ENCODE measurements at regions not wholly inside any gene's neighbourhood (a gene's known extent, or its start where the extent isn't known, plus 50 kb on each side); places are given as distances from the start of the nearest gene placed in this dataset.

DNA sequence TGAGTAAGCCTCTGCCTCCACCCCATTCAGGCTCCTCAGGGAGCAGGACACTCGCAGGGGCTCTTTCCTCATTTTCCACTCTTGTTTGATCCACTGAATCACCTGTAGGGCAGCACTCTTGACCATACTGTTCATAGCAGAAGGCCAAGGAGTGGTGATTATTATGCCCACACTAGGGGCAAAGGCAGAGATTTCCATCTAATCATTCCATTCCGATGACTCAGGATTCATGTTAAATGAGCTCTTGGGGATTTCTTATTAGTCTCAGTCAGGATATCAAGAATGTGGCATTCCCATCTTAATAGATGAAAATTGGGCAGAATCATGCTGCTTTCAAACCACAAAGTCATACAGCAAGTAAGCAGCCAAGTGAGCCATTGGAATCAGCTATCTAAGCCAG lies 101.9 kb upstream of the MOCS1 start:
- DNase-seq = no peak
- Histone ChIP-seq H2BK5ac (ENCODE audit: low read depth, low read length, poor library complexity, severe bottlenecking) (no peak overlapping the region), H2BK15ac (ENCODE audit: low read depth, low read length) (no peak overlapping the region), H4K20me1 (ENCODE audit: insufficient read depth, low read length) (no peaks in the 10 kb centered on the region), H3K9me3 (ENCODE audit: control insufficient read depth, insufficient read depth, low read length) (no peaks in the 10 kb centered on the region), H3K27ac (ENCODE audit: insufficient read depth, low read length) (no peak overlapping the region), H3K36me3 (ENCODE audit: control insufficient read depth, insufficient read depth, low read length) (no peaks in the 10 kb centered on the region), H3K4me3 (ENCODE audit: insufficient read depth, low read depth, low read length) (no peak overlapping the region), H3K14ac (replicated peaks; ENCODE audit: low read depth, low read length) (no peak overlapping the region), H4K5ac (ENCODE audit: low read depth, low read length) (no peak overlapping the region), H3K9me1 (ENCODE audit: insufficient read depth, low read length) (no peaks in the 10 kb centered on the region), H3K4me2 (ENCODE audit: low read depth, low read length) (no peak overlapping the region), H3K4ac (ENCODE audit: low read depth, low read length) (no peak overlapping the region), H3K18ac (ENCODE audit: low read depth, low read length) (no peak overlapping the region), H3K79me1 (ENCODE audit: low read depth in 1 of 2, low read length in 2 of 2) (no peaks in the 10 kb centered on the region), H4K91ac (ENCODE audit: insufficient read depth, low read depth, low read length) (no peak overlapping the region), H3K27me3 (ENCODE audit: control insufficient read depth, insufficient read depth, low read length) (no peaks in the 10 kb centered on the region), H2AK5ac (ENCODE audit: low read depth, low read length) (no peak overlapping the region), H3K4me1 (ENCODE audit: control insufficient read depth, insufficient read depth, low read length) (no peaks in the 10 kb centered on the region), H3K56ac (ENCODE audit: extremely low read depth, insufficient read depth, low read length) (no peak overlapping the region), H2AK9ac (replicated peaks; ENCODE audit: low read depth, low read length, poor library complexity) (no peak overlapping the region), H2BK20ac (ENCODE audit: low read depth, low read length) (no peak overlapping the region), H3K23ac (ENCODE audit: low read depth, low read length) (no peak overlapping the region), H3K9ac (ENCODE audit: low read depth, low read length) (no peak overlapping the region), H2AFZ (replicated peaks; ENCODE audit: low read length, poor library complexity) (no peak overlapping the region), H4K8ac (ENCODE audit: low read depth in 2 of 2, low read length in 2 of 2) (no peak overlapping the region), H2BK120ac (ENCODE audit: low read depth, low read length) (no peak overlapping the region)
- no peak for ATAC-seq (ENCODE audit: low read depth)
- intact Hi-C loops (cut with micrococcal nuclease) = no loop called here
- BruUV-seq (replicated peaks) = no TSS peak
- in situ Hi-C loops (cut with MboI; ENCODE audit: low sequenced_read_pairs) = no loop called here
- no CpG with 5 or more reads among the region's 2 CpGs for WGBS, 2 experiments (ENCODE audit: extremely low coverage in 2 of 2, insufficient read length in 1 of 2)
- TF ChIP-seq MAZ (IDR thresholded peaks at IDR 0.05; ENCODE audit: borderline replicate concordance, low read depth, low read length) (no peak), BHLHE40 (IDR thresholded peaks at IDR 0.05; ENCODE audit: low read depth, low read length) (no peak), POLR2A (IDR thresholded peaks at IDR 0.05; ENCODE audit: low read depth, low read length) (no peak), CEBPB (IDR thresholded peaks at IDR 0.05; ENCODE audit: low read depth, low read length) (no peak), CHD1 (IDR thresholded peaks at IDR 0.05; ENCODE audit: low read depth, low read length) (no peak), FOS (IDR thresholded peaks at IDR 0.05; ENCODE audit: low read depth, low read length) (no peak), MAFK (IDR thresholded peaks at IDR 0.05; ENCODE audit: low read depth, low read length) (no peak), RAD21 (IDR thresholded peaks at IDR 0.05; ENCODE audit: low read length) (no peak), RFX5 (IDR thresholded peaks at IDR 0.05; ENCODE audit: low read depth, low read length) (no peak), NFE2L2 (IDR thresholded peaks at IDR 0.05; ENCODE audit: low read depth, low read length) (no peak), SMC3 (IDR thresholded peaks at IDR 0.05; ENCODE audit: low read depth, low read length) (no peak), RCOR1 (IDR thresholded peaks at IDR 0.05; ENCODE audit: insufficient replicate concordance, low read length) (no peak), MXI1 (IDR thresholded peaks at IDR 0.05; ENCODE audit: borderline replicate concordance, low read depth, low read length) (no peak)
- TF ChIP-seq, protein P1, sequence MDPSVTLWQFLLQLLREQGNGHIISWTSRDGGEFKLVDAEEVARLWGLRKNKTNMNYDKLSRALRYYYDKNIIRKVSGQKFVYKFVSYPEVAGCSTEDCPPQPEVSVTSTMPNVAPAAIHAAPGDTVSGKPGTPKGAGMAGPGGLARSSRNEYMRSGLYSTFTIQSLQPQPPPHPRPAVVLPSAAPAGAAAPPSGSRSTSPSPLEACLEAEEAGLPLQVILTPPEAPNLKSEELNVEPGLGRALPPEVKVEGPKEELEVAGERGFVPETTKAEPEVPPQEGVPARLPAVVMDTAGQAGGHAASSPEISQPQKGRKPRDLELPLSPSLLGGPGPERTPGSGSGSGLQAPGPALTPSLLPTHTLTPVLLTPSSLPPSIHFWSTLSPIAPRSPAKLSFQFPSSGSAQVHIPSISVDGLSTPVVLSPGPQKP (IDR thresholded peaks at IDR 0.05; ENCODE audit: borderline replicate concordance, low read depth, low read length) = no peak
- TF ChIP-seq, protein P2, sequence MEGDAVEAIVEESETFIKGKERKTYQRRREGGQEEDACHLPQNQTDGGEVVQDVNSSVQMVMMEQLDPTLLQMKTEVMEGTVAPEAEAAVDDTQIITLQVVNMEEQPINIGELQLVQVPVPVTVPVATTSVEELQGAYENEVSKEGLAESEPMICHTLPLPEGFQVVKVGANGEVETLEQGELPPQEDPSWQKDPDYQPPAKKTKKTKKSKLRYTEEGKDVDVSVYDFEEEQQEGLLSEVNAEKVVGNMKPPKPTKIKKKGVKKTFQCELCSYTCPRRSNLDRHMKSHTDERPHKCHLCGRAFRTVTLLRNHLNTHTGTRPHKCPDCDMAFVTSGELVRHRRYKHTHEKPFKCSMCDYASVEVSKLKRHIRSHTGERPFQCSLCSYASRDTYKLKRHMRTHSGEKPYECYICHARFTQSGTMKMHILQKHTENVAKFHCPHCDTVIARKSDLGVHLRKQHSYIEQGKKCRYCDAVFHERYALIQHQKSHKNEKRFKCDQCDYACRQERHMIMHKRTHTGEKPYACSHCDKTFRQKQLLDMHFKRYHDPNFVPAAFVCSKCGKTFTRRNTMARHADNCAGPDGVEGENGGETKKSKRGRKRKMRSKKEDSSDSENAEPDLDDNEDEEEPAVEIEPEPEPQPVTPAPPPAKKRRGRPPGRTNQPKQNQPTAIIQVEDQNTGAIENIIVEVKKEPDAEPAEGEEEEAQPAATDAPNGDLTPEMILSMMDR (conservative IDR thresholded peaks at IDR 0.05; ENCODE audit: low read depth, low read length) = no peak
- TF ChIP-seq, protein P3, sequence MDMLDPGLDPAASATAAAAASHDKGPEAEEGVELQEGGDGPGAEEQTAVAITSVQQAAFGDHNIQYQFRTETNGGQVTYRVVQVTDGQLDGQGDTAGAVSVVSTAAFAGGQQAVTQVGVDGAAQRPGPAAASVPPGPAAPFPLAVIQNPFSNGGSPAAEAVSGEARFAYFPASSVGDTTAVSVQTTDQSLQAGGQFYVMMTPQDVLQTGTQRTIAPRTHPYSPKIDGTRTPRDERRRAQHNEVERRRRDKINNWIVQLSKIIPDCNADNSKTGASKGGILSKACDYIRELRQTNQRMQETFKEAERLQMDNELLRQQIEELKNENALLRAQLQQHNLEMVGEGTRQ (IDR thresholded peaks at IDR 0.05; ENCODE audit: low read depth, low read length) = no peak
- POLR2A ChIA-PET (ENCODE audit: unreplicated experiment) = no interaction called here
- dilution Hi-C loops (cut with HindIII; ENCODE audit: low sequenced_read_pairs, unreplicated experiment) = no loop called here
- CTCF ChIA-PET = no interaction called here

Measured in IMR-90 (cell line).